ENCODE measurements at regions not wholly inside any gene's neighbourhood (a gene's known extent, or its start where the extent isn't known, plus 50 kb on each side); places are given as distances from the start of the nearest gene placed in this dataset.

- TF ChIP-seq CTCF (IDR thresholded peaks at IDR 0.05; ENCODE audit: borderline replicate concordance, extremely low read depth, low read length, poor library complexity, severe bottlenecking) (no peak), EZH2 (IDR thresholded peaks at IDR 0.05; ENCODE audit: borderline replicate concordance, low read depth, low read length, severe bottlenecking) (no peak)
Observed at GRCh38 chr3:106083854-106084253, 215.0 kb upstream of the CBLB start.
